GM23338 (cell line): ENCODE measurements at regions not wholly inside any gene's neighbourhood (a gene's known extent, or its start where the extent isn't known, plus 50 kb on each side); places are given as distances from the start of the nearest gene placed in this dataset.

Source experiments
- CREB1 ChIP-seq: fragments of 250-450 bp; sonication (Bioruptor Pico); IDR thresholded peaks from 2 replicates; pipeline ENCODE4 v1.5.0; 2020; ENCODE audit warnings: low read depth, mild to moderate bottlenecking, moderate library complexity
- CTCF ChIP-seq, 2 experiments: fragments of 200-600 bp in 1 of 2; sonication (generic) in 1 of 2; conservative IDR thresholded peaks; 2 replicates each; pipeline versions ENCODE4 v1.5.1 to v1.6.1; 2016 to 2017; ENCODE audit warnings: antibody characterized with exemption in 2 of 2, low read depth in 2 of 2, mild to moderate bottlenecking in 2 of 2, moderate library complexity in 1 of 2
- EZH2 ChIP-seq: fragments of 200-600 bp; sonication (generic); IDR thresholded peaks from one replicate; pipeline ENCODE4 v1.8.0; 2017; ENCODE audit warnings: antibody characterized with exemption, mild to moderate bottlenecking, low read depth; ENCODE audit not compliant: unreplicated experiment
- EZH2phosphoT487 ChIP-seq: fragments of 200-600 bp; sonication (generic); IDR thresholded peaks from one replicate; pipeline ENCODE4 v1.8.1; 2018; ENCODE audit warnings: antibody characterized with exemption; ENCODE audit not compliant: unreplicated experiment
- NANOG ChIP-seq: IDR thresholded peaks from 2 replicates; pipeline ENCODE4 v1.6.1; 2016; ENCODE audit warnings: antibody characterized with exemption, borderline replicate concordance
- POLR2AphosphoS5 ChIP-seq: IDR thresholded peaks from 2 replicates; pipeline ENCODE4 v1.6.1; 2016; ENCODE audit warnings: antibody characterized with exemption, low read depth
- REST ChIP-seq: IDR thresholded peaks from one replicate; pipeline ENCODE4 v1.6.1; 2018; ENCODE audit warnings: antibody characterized with exemption; ENCODE audit not compliant: unreplicated experiment
- STAT1 ChIP-seq: IDR thresholded peaks from one replicate; pipeline ENCODE4 v1.6.1; 2016; ENCODE audit warnings: antibody characterized with exemption; ENCODE audit not compliant: unreplicated experiment

GRCh38 chr10:21157664-21158063 is 260.6 kb upstream of the NEBL start:
- TF ChIP-seq CTCF (conservative IDR thresholded peaks at IDR 0.05; ENCODE audit: low read depth in 2 of 2) (no peak), EZH2 (no peak), EZH2phosphoT487 (no peak), POLR2AphosphoS5 (no peak), NANOG (no peak), CREB1 (no peak), STAT1 (no peak), REST (no peak)
